ENCODE measurements at regions not wholly inside any gene's neighbourhood (a gene's known extent, or its start where the extent isn't known, plus 50 kb on each side); places are given as distances from the start of the nearest gene placed in this dataset.

DNA sequence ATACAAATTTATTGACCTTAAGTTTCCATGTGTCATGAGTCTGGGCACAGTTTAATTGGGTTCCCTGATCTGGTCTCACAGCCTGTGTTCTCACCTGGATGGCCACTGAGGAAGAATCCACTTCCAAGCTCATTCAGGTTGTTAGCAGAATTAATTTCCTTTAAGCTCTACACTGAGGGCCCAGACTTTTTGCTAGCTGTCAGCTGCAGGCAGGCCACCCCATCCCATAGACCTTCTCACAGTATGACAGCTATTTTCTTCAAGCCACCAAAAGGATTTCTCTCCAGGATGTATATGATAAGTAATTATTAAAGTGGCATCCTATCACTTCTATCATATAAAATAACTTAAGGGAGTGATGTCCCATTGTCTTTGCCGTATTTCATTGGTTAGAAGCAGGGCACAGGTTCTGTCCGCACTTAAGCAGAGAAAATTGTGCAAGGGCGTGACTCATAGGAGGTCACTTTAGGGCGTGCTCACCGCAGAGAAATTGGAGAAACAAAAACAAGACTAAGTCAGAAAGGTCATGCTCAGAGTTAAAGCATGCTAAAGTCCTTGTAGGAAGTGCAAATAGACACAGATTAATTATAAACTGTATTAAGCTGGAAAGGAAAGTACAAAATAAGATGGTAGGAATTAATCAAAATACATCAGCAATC lies 109.9 kb downstream of the AHR start:
- TF ChIP-seq POLR2A (IDR thresholded peaks at IDR 0.05) = no peak
- no peak for TF ChIP-seq CTCF (IDR thresholded peaks at IDR 0.05)
- TF ChIP-seq EP300 (IDR thresholded peaks at IDR 0.05) = peak in 1 of 2 donors; percentile 92

All from tibial nerve (tissue), 4 donors.